Coronary artery (tissue), 2 donors: ENCODE measurements at regions not wholly inside any gene's neighbourhood (a gene's known extent, or its start where the extent isn't known, plus 50 kb on each side); places are given as distances from the start of the nearest gene placed in this dataset.

Source experiments
- DNase-seq: peaks from one replicate; pipeline ENCODE4 v3.0.0-alpha.2; 2017; ENCODE audit warnings: low spot score
- H3K27ac ChIP-seq, 2 donors: fragments of 200-600 bp; sonication (generic); one replicate each; pipeline ENCODE4 v1.5.1; 2016 to 2019
- H3K4me3 ChIP-seq: fragments of 200-600 bp; sonication (generic); 2 replicates; pipeline ENCODE4 v1.5.1; 2016; ENCODE audit warnings: mild to moderate bottlenecking, moderate library complexity
- TF ChIP-seq, protein P1 (sequence below): fragments of 200-600 bp; sonication (generic); IDR thresholded peaks from one replicate; pipeline ENCODE4 v1.5.1; 2019; ENCODE audit warnings: antibody characterized with exemption

DNA sequence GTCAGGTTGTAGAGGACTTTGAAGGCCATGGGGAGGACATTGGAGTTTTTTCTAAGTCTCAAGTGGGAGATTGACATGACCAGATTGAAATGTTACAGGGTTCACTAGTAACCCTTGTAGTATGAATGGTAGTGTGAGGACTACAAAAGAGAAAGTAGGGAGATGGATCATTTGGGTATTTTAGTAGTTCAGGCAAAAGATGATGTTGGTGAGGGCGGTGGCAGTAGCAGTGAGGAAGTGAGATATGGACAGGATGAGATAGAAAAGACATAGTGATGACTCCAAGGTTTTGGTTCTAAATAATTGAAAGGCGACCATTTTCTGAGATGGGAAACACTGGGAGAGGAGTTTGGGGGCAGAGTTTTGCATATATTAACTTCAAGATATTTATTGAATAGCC lies 94.2 kb upstream of the CNTN1 start:
- H3K4me3 ChIP-seq: no peak overlapping the region
- H3K27ac ChIP-seq: no peak overlapping the region
- TF ChIP-seq, protein P1, sequence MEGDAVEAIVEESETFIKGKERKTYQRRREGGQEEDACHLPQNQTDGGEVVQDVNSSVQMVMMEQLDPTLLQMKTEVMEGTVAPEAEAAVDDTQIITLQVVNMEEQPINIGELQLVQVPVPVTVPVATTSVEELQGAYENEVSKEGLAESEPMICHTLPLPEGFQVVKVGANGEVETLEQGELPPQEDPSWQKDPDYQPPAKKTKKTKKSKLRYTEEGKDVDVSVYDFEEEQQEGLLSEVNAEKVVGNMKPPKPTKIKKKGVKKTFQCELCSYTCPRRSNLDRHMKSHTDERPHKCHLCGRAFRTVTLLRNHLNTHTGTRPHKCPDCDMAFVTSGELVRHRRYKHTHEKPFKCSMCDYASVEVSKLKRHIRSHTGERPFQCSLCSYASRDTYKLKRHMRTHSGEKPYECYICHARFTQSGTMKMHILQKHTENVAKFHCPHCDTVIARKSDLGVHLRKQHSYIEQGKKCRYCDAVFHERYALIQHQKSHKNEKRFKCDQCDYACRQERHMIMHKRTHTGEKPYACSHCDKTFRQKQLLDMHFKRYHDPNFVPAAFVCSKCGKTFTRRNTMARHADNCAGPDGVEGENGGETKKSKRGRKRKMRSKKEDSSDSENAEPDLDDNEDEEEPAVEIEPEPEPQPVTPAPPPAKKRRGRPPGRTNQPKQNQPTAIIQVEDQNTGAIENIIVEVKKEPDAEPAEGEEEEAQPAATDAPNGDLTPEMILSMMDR: no peak
- no peak for DNase-seq

DNA sequence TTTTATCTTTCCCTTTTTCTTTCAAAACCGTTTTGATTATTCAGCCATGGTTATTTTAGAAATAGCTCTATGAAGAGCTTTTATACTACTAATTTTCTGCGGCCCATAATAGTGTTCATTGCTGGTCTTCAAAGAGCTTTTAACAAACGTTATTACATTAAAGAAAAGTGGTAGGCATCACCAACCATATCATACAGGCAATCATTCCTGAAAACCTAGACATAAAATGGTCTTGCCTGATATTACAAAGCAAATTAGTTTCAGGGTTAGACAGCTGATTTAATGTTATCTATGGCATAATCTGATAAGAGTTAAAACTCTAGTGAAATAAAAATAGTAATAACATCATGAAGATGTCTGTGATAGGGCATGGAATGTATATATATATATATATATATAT lies 89.7 kb upstream of the CNTN1 start:
- Histone ChIP-seq H3K4me3 (no peak overlapping the region), H3K27ac (no peak overlapping the region)
- TF ChIP-seq, protein P1: no peak
- no peak for DNase-seq

DNA sequence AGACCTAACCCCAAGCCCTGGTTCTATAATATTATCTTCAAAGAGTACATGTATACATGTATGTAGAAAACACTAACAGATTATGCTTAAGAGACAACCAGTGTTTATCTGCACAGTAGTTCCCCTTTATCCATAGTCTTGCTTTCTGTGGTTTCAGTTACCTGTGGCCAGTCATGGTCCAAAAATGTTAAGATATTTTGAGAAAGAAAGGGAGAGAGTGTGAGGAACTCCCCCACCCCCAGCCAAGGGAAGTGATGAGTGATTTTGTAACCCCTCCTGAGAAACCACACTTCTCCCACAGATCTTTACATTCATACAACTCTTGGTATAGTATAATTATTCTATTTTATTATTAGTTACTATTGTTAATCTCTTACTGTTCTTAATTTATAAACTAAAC lies 77.3 kb upstream of the CNTN1 start:
- DNase-seq: no peak
- TF ChIP-seq, protein P1: no peak
- no peak overlapping the region for H3K27ac ChIP-seq
- H3K4me3 ChIP-seq: no peak overlapping the region

DNA sequence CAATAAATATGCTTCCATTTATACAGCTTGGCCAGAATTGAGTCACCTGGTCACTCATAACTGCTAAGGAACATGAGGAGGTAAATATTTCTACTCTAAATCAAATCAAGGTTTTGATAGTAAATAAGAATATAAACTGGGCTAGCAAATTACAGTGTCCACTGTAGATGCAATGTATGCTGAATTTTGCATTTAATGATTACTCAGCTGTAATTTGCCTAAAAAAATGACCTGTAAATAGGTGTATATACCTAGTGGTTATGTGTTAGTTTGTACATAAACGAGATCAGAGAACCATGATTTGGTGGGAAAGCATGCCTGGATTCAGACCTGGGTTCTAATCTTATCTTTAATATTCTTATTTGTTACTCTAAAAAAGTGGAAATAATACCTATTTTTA lies 76.6 kb upstream of the CNTN1 start:
- TF ChIP-seq, protein P1: no peak
- no peak for DNase-seq
- no peak overlapping the region for H3K4me3 ChIP-seq
- H3K27ac ChIP-seq: no peak overlapping the region

DNA sequence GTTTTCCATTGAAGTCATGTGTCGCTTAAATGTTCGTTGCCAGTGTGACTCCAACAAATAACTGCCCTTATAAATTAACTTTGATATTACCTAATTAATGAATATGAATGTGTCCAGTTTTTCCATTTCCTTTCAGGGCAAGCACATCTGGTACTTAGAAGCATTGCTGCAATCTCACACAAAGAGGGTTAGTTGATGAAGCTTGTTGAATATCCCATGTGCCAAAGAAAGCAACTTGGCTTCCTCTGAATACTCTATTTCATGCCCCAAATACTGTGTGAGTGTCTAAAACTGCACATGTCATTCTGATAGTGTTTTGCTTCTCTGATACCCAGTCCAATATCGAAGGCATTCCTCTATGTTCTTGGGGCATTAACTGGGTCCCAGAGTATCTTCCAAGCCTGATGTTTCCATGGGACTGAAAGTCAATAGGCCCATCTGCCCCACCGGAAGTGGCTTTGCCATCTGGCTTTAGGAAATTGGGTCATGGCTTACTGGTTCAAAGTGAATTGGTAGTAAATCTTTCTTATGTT lies 75.8 kb upstream of the CNTN1 start:
- no peak for DNase-seq

DNA sequence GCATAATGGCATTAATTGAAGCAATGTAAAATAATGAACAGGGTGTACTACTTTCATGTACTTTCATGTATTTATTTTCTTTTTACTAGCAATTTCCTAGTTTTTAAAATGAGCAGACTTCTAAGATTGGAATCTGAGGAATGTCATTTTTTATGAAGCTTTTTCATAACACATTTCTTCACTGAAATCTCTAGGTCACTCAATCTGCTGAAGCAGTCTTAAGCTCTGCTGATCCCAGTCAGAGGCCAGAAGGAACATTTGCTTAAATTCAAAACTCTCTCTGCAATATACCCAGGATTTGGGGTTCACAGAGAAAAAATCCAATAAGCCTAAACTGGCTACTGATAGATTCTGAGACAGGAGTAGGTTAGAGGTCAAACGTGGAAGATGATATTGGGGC lies 73.6 kb upstream of the CNTN1 start:
- H3K27ac ChIP-seq: no peak overlapping the region
- TF ChIP-seq, protein P1: no peak
- H3K4me3 ChIP-seq: no peak overlapping the region
- no peak for DNase-seq

More for the DNA sequence above, 75.8 kb upstream of the CNTN1 start:
- TF ChIP-seq, protein P1: no peak
- Histone ChIP-seq H3K27ac (no peak overlapping the region), H3K4me3 (no peak overlapping the region)

DNA sequence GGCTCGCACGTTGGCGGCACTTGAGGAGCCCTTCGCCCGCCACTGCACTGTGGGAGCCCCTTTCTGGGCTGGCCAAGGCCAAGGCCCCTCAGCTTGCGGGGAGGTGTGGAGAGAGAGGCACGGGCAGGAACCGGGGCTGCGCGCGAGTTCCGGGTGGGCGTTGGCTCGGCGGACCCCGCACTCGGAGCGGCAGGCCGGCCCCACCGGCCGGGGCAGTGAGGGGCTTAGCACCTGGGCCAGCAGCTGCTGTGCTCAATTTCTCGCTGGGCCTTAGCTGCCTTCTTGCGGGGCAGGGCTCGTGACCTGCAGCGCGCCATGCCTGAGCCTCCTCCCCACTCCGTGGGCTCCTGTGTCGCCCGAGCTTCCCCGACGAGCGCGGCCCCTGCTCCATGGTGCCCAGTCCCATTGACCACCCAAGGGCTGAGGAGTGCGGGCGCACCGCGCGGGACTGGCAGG lies 71.6 kb upstream of the CNTN1 start:
- TF ChIP-seq, protein P1: no peak
- DNase-seq: no peak
- Histone ChIP-seq H3K27ac (no peak overlapping the region), H3K4me3 (no peak overlapping the region)
